Gastrocnemius medialis (tissue), 4 donors: ENCODE measurements at regions not wholly inside any gene's neighbourhood (a gene's known extent, or its start where the extent isn't known, plus 50 kb on each side); places are given as distances from the start of the nearest gene placed in this dataset.

ENCODE experiments used
- POLR2A ChIP-seq, 2 donors: fragments of 450-650 bp; IDR thresholded peaks; one replicate each; pipeline ENCODE4 v1.6.1; 2017; ENCODE audit warnings: antibody characterized with exemption in 2 of 2, mild to moderate bottlenecking in 2 of 2, moderate library complexity in 2 of 2
- TF ChIP-seq, protein P1 (sequence below), 5 experiments: fragments of 450-650 bp in 3 of 5; fragments of 200-600 bp in 2 of 5; sonication (generic) in 2 of 5; IDR thresholded peaks in 4 of 5; conservative IDR thresholded peaks in 1 of 5; 1 replicate in 4 of 5; 2 replicates in 1 of 5; pipeline ENCODE4 v1.5.1; 2016 to 2019; ENCODE audit warnings: antibody characterized with exemption in 5 of 5, mild to moderate bottlenecking in 3 of 5, moderate library complexity in 3 of 5

DNA sequence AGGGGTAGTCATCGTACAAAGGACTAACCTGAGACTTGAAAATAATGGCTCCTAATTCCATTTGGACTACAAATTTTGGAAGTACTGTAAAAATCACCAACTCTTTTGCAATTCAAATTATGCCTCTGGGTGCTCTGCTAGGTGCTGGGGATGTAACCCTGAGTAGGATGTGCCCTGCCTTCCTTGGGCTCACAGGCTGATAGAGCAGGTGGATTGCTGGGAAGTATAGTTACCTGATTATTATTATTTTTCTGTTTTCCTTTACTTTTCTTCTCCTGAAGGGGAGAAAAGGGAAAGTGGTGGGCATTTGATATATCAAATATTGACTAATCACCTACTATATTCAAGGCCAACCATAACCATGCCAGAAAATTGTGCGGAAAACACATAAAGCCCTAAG is 119.3 kb upstream of the RIOK3 start:
- TF ChIP-seq POLR2A (IDR thresholded peaks at IDR 0.05), result no peak
- TF ChIP-seq, protein P1, sequence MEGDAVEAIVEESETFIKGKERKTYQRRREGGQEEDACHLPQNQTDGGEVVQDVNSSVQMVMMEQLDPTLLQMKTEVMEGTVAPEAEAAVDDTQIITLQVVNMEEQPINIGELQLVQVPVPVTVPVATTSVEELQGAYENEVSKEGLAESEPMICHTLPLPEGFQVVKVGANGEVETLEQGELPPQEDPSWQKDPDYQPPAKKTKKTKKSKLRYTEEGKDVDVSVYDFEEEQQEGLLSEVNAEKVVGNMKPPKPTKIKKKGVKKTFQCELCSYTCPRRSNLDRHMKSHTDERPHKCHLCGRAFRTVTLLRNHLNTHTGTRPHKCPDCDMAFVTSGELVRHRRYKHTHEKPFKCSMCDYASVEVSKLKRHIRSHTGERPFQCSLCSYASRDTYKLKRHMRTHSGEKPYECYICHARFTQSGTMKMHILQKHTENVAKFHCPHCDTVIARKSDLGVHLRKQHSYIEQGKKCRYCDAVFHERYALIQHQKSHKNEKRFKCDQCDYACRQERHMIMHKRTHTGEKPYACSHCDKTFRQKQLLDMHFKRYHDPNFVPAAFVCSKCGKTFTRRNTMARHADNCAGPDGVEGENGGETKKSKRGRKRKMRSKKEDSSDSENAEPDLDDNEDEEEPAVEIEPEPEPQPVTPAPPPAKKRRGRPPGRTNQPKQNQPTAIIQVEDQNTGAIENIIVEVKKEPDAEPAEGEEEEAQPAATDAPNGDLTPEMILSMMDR (IDR thresholded peaks at IDR 0.05 in 4 of 5, conservative IDR thresholded peaks at IDR 0.05 in 1 of 5), result no peak
